GM12892 (cell line): ENCODE measurements at regions not wholly inside any gene's neighbourhood (a gene's known extent, or its start where the extent isn't known, plus 50 kb on each side); places are given as distances from the start of the nearest gene placed in this dataset.
"Not testable (repeated sequence)": the region's sequence is repeated elsewhere in the genome, so short reads cannot be mapped to it uniquely, and the experiment has no call there.

Source experiments
- DNase-seq: peaks from one replicate; pipeline ENCODE4 v3.0.0; 2011; ENCODE audit not compliant: insufficient read length
- FAIRE-seq: peaks from 2 replicates; lab custom pipeline; 2011; peaks lifted over from hg19 to GRCh38; lab: Jason Lieb, UNC
- POLR2A ChIP-seq: IDR thresholded peaks from 2 replicates; pipeline ENCODE4 v1.6.1; 2011; ENCODE audit warnings: low read depth, low read length, control low read depth
- POLR2AphosphoS5 ChIP-seq: IDR thresholded peaks from 2 replicates; pipeline ENCODE4 v1.6.1; 2011; ENCODE audit warnings: low read depth, low read length, control low read depth
- TAF1 ChIP-seq: IDR thresholded peaks from 2 replicates; pipeline ENCODE4 v1.6.1; 2011; ENCODE audit warnings: low read depth, mild to moderate bottlenecking, control low read depth, low read length, borderline replicate concordance

GRCh38 chr9:108783326-108783725 is 72.5 kb downstream of the ACTL7B start:
- no peak for DNase-seq

GRCh38 chr9:108780942-108781734 is 74.6 kb downstream of the ACTL7B start:
- no peak for DNase-seq
- FAIRE-seq: no peak
- TF ChIP-seq POLR2AphosphoS5 (no peak), POLR2A (no peak), TAF1 (no peak)

More at GRCh38 chr9:108783326-108783725, 72.5 kb downstream of the ACTL7B start:
- FAIRE-seq: no peak
- TF ChIP-seq TAF1 (no peak), POLR2AphosphoS5 (no peak), POLR2A (no peak)

- no peak for TF ChIP-seq POLR2AphosphoS5
- TF ChIP-seq POLR2A: no peak
- no peak for TF ChIP-seq TAF1
- DNase-seq: no peak
- FAIRE-seq: no peak
Observed at GRCh38 chr9:108779551-108780325, 76.0 kb downstream of the ACTL7B start.

- TF ChIP-seq POLR2AphosphoS5 (no peak), TAF1 (no peak), POLR2A (no peak)
- DNase-seq: no peak
- no peak for FAIRE-seq
Observed at GRCh38 chr9:108776920-108777639, 78.7 kb downstream of the ACTL7B start.

- FAIRE-seq (no peak), DNase-seq (no peak)
- no peak for TF ChIP-seq TAF1
Observed at GRCh38 chr9:108775901-108776306, 79.9 kb downstream of the ACTL7B start.

GRCh38 chr9:108774088-108774487 is 81.7 kb downstream of the ACTL7B start:
- not testable (repeated sequence) for FAIRE-seq, DNase-seq

GRCh38 chr9:108772301-108772894 is 83.4 kb downstream of the ACTL7B start:
- no peak for DNase-seq
- no peak for FAIRE-seq
- TF ChIP-seq POLR2A (no peak), TAF1 (no peak), POLR2AphosphoS5 (no peak)

GRCh38 chr9:108768744-108769143 is 87.0 kb downstream of the ACTL7B start:
- FAIRE-seq: no peak
- DNase-seq: no peak
- TF ChIP-seq TAF1 (no peak), POLR2AphosphoS5 (no peak), POLR2A (no peak)

- DNase-seq: no peak
- TF ChIP-seq POLR2A: no peak
- TF ChIP-seq POLR2AphosphoS5: no peak
- no peak for TF ChIP-seq TAF1
- no peak for FAIRE-seq
Observed at GRCh38 chr9:108766626-108767161, 89.1 kb downstream of the ACTL7B start.

- TF ChIP-seq TAF1 (no peak), POLR2A (no peak), POLR2AphosphoS5 (no peak)
- DNase-seq (no peak), FAIRE-seq (no peak)
Observed at GRCh38 chr9:108765265-108765664, 90.5 kb downstream of the ACTL7B start.

- no peak for FAIRE-seq
- TF ChIP-seq POLR2AphosphoS5 (no peak), TAF1 (no peak), POLR2A (no peak)
- DNase-seq: no peak
Observed at GRCh38 chr9:108762348-108763055, 93.3 kb downstream of the ACTL7B start.
